ENCODE measurements at regions not wholly inside any gene's neighbourhood (a gene's known extent, or its start where the extent isn't known, plus 50 kb on each side); places are given as distances from the start of the nearest gene placed in this dataset.

DNA sequence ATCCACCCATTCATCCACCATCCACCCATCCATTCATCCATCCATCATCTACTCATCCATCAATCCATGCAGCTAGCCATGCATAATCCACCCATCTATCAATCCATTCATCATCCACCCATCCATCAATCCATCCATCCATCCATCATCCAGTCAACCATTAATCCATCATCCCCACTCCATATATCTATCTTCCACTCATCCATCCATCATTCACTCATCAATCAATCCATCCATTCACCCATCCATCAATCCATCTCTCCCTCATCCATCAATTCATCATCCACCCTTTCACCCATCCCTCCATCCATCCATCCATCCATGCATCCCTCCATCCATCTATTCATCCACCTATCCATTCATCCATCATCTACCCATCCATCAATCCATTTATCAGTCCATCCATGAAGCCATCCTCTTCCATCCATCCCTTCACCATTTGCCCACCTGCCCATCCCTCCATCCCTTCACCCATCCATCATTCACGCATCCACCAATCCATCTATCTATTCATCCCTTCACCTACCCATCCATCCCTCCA, 689.4 kb downstream of the BRD1 start:
- TF ChIP-seq YY1 (IDR thresholded peaks at IDR 0.05; ENCODE audit: extremely low read depth, insufficient replicate concordance, low read depth, low read length): no peak
- no peak for TF ChIP-seq SP1 (IDR thresholded peaks at IDR 0.05; ENCODE audit: low read depth)
- TF ChIP-seq, protein P1, sequence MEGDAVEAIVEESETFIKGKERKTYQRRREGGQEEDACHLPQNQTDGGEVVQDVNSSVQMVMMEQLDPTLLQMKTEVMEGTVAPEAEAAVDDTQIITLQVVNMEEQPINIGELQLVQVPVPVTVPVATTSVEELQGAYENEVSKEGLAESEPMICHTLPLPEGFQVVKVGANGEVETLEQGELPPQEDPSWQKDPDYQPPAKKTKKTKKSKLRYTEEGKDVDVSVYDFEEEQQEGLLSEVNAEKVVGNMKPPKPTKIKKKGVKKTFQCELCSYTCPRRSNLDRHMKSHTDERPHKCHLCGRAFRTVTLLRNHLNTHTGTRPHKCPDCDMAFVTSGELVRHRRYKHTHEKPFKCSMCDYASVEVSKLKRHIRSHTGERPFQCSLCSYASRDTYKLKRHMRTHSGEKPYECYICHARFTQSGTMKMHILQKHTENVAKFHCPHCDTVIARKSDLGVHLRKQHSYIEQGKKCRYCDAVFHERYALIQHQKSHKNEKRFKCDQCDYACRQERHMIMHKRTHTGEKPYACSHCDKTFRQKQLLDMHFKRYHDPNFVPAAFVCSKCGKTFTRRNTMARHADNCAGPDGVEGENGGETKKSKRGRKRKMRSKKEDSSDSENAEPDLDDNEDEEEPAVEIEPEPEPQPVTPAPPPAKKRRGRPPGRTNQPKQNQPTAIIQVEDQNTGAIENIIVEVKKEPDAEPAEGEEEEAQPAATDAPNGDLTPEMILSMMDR (IDR thresholded peaks at IDR 0.05 in 2 of 3, conservative IDR thresholded peaks at IDR 0.05 in 1 of 3; ENCODE audit: borderline replicate concordance in 1 of 3, insufficient read depth in 1 of 3, low read depth in 2 of 3, low read length in 2 of 3): no peak
- no peak for TF ChIP-seq POLR2A (IDR thresholded peaks at IDR 0.05; ENCODE audit: borderline replicate concordance, extremely low read depth, insufficient read depth, insufficient read length)
- no peak for TF ChIP-seq RAD21 (IDR thresholded peaks at IDR 0.05; ENCODE audit: low read depth)
- no peak for TF ChIP-seq POLR2AphosphoS5 (IDR thresholded peaks at IDR 0.05; ENCODE audit: low read depth, low read length)
- no peak for TF ChIP-seq ELF1 (IDR thresholded peaks at IDR 0.05; ENCODE audit: borderline replicate concordance, low read depth)
- TF ChIP-seq, protein P2, sequence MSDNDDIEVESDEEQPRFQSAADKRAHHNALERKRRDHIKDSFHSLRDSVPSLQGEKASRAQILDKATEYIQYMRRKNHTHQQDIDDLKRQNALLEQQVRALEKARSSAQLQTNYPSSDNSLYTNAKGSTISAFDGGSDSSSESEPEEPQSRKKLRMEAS (IDR thresholded peaks at IDR 0.05): no peak
- TF ChIP-seq JUND (IDR thresholded peaks at IDR 0.05): no peak
- TF ChIP-seq, protein P3, sequence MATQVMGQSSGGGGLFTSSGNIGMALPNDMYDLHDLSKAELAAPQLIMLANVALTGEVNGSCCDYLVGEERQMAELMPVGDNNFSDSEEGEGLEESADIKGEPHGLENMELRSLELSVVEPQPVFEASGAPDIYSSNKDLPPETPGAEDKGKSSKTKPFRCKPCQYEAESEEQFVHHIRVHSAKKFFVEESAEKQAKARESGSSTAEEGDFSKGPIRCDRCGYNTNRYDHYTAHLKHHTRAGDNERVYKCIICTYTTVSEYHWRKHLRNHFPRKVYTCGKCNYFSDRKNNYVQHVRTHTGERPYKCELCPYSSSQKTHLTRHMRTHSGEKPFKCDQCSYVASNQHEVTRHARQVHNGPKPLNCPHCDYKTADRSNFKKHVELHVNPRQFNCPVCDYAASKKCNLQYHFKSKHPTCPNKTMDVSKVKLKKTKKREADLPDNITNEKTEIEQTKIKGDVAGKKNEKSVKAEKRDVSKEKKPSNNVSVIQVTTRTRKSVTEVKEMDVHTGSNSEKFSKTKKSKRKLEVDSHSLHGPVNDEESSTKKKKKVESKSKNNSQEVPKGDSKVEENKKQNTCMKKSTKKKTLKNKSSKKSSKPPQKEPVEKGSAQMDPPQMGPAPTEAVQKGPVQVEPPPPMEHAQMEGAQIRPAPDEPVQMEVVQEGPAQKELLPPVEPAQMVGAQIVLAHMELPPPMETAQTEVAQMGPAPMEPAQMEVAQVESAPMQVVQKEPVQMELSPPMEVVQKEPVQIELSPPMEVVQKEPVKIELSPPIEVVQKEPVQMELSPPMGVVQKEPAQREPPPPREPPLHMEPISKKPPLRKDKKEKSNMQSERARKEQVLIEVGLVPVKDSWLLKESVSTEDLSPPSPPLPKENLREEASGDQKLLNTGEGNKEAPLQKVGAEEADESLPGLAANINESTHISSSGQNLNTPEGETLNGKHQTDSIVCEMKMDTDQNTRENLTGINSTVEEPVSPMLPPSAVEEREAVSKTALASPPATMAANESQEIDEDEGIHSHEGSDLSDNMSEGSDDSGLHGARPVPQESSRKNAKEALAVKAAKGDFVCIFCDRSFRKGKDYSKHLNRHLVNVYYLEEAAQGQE (IDR thresholded peaks at IDR 0.05; ENCODE audit: low read depth): no peak
- no peak for TF ChIP-seq ZFX (IDR thresholded peaks at IDR 0.05)
- no peak for TF ChIP-seq EZH2 (IDR thresholded peaks at IDR 0.05)
- TF ChIP-seq TCF7L2 (IDR thresholded peaks at IDR 0.05; ENCODE audit: borderline replicate concordance, extremely low read depth, insufficient read depth, insufficient read length): no peak
